Uterus (tissue), 3 donors: ENCODE measurements at regions not wholly inside any gene's neighbourhood (a gene's known extent, or its start where the extent isn't known, plus 50 kb on each side); places are given as distances from the start of the nearest gene placed in this dataset.
"Not testable (repeated sequence)": the region's sequence is repeated elsewhere in the genome, so short reads cannot be mapped to it uniquely, and the experiment has no call there.

ENCODE experiments used
- DNase-seq, 2 donors: peaks; one replicate each; pipeline ENCODE4 v3.0.0-alpha.2; 2019 to 2020
- H3K27ac ChIP-seq, 2 donors: fragments of 200-600 bp; sonication (generic); 1 replicate in 1 of 2; 2 replicates in 1 of 2; pipeline ENCODE4 v1.5.1; 2016 to 2018
- H3K27me3 ChIP-seq, 2 donors: fragments of 200-600 bp; sonication (generic); one replicate each; pipeline ENCODE4 v1.5.1; 2018 to 2019; ENCODE audit warnings: control low read depth in 1 of 2
- H3K36me3 ChIP-seq, 2 donors: fragments of 200-600 bp; sonication (generic); one replicate each; pipeline ENCODE4 v1.5.1; 2019; ENCODE audit warnings: control low read depth in 1 of 2
- H3K4me1 ChIP-seq, 2 donors: fragments of 200-600 bp; sonication (generic); one replicate each; pipeline ENCODE4 v1.5.1; 2018 to 2019; ENCODE audit warnings: control low read depth in 1 of 2
- H3K4me3 ChIP-seq, 2 donors: fragments of 200-600 bp; sonication (generic); 1 replicate in 1 of 2; 2 replicates in 1 of 2; pipeline ENCODE4 v1.5.1; 2018 to 2019; ENCODE audit warnings: mild to moderate bottlenecking in 1 of 2
- H3K9me3 ChIP-seq, 2 donors: fragments of 200-600 bp; sonication (generic); one replicate each; pipeline ENCODE4 v1.5.1; 2019; ENCODE audit warnings: control low read depth in 1 of 2
- CTCF ChIP-seq, 4 experiments: fragments of 200-600 bp in 2 of 4; fragments of 450-650 bp in 2 of 4; sonication (generic) in 2 of 4; IDR thresholded peaks; one replicate each; pipeline ENCODE4 v1.5.1; 2016 to 2019; ENCODE audit warnings: antibody characterized with exemption in 4 of 4, mild to moderate bottlenecking in 2 of 4, moderate library complexity in 1 of 4
- POLR2A ChIP-seq, 2 donors: fragments of 450-650 bp; IDR thresholded peaks; one replicate each; pipeline ENCODE4 v1.6.1; 2016; ENCODE audit warnings: antibody characterized with exemption in 2 of 2, mild to moderate bottlenecking in 1 of 2, moderate library complexity in 1 of 2
- intact Hi-C: fragments of 100-400 bp; cut with DNase I; formaldehyde crosslinking; loops from one replicate; pipeline ENCODE4 v1.15.1; 2023; ENCODE audit warnings: low total_unique reads
- donor health status: DM: yes; HTN: yes; CAD: no.

GRCh38 chr1:157460381-157460780, 91.9 kb downstream of the FCRL5 start:
- intact Hi-C loops, result no loop called here
- no peaks in the 10 kb centered on the region for H3K27me3 ChIP-seq
- TF ChIP-seq POLR2A (IDR thresholded peaks at IDR 0.05) (no peak), CTCF (IDR thresholded peaks at IDR 0.05) (no peak)
- H3K27ac ChIP-seq, result no peak overlapping the region
- no peaks in the 10 kb centered on the region for H3K36me3 ChIP-seq
- no peak overlapping the region for H3K4me3 ChIP-seq
- H3K4me1 ChIP-seq, result no peaks in the 10 kb centered on the region
- no peak for DNase-seq
- no peaks in the 10 kb centered on the region for H3K9me3 ChIP-seq

- H3K4me3 ChIP-seq, result no peak overlapping the region
- no peak for DNase-seq
- no peaks in the 10 kb centered on the region for H3K36me3 ChIP-seq
- TF ChIP-seq POLR2A (IDR thresholded peaks at IDR 0.05) (no peak), CTCF (IDR thresholded peaks at IDR 0.05) (no peak)
- no peaks in the 10 kb centered on the region for H3K4me1 ChIP-seq
- no peaks in the 10 kb centered on the region for H3K27me3 ChIP-seq
- H3K9me3 ChIP-seq, result no peaks in the 10 kb centered on the region
- intact Hi-C loops, result no loop called here
- H3K27ac ChIP-seq, result no peak overlapping the region
Observed at GRCh38 chr1:157457279-157457678, 95.0 kb downstream of the FCRL5 start.

- intact Hi-C loops, result no loop called here
- DNase-seq, result no peak
Observed at GRCh38 chr1:157455318-157455717, 97.0 kb downstream of the FCRL5 start.

GRCh38 chr1:157450106-157450505, 102.2 kb downstream of the FCRL5 start:
- Histone ChIP-seq H3K36me3 (no peaks in the 10 kb centered on the region), H3K27ac (no peak overlapping the region), H3K4me3 (no peak overlapping the region), H3K27me3 (no peaks in the 10 kb centered on the region), H3K9me3 (no peaks in the 10 kb centered on the region), H3K4me1 (no peaks in the 10 kb centered on the region)
- TF ChIP-seq CTCF (IDR thresholded peaks at IDR 0.05) (no peak), POLR2A (IDR thresholded peaks at IDR 0.05) (no peak)
- no peak for DNase-seq
- intact Hi-C loops, result no loop called here

More at GRCh38 chr1:157455318-157455717, 97.0 kb downstream of the FCRL5 start:
- TF ChIP-seq POLR2A (IDR thresholded peaks at IDR 0.05), result no peak
- TF ChIP-seq CTCF (IDR thresholded peaks at IDR 0.05), result no peak
- Histone ChIP-seq H3K36me3 (no peaks in the 10 kb centered on the region), H3K27ac (no peak overlapping the region), H3K4me3 (no peak overlapping the region), H3K9me3 (no peaks in the 10 kb centered on the region), H3K4me1 (no peaks in the 10 kb centered on the region), H3K27me3 (no peaks in the 10 kb centered on the region)

- no peaks in the 10 kb centered on the region for H3K4me1 ChIP-seq
- H3K4me3 ChIP-seq, result no peak overlapping the region
- H3K27me3 ChIP-seq, result no peaks in the 10 kb centered on the region
- DNase-seq, result no peak
- no peaks in the 10 kb centered on the region for H3K36me3 ChIP-seq
- TF ChIP-seq POLR2A (IDR thresholded peaks at IDR 0.05) (no peak), CTCF (IDR thresholded peaks at IDR 0.05) (no peak)
- H3K9me3 ChIP-seq, result no peaks in the 10 kb centered on the region
- intact Hi-C loops, result no loop called here
- H3K27ac ChIP-seq, result no peak overlapping the region
Observed at GRCh38 chr1:157448636-157449035, 103.7 kb downstream of the FCRL5 start.

- H3K27ac ChIP-seq, intact Hi-C loops, H3K4me1 ChIP-seq, H3K4me3 ChIP-seq, DNase-seq, H3K36me3 ChIP-seq, H3K27me3 ChIP-seq, H3K9me3 ChIP-seq: not testable (repeated sequence)
Observed at GRCh38 chr1:157446356-157446755, 106.0 kb downstream of the FCRL5 start.

GRCh38 chr1:157445616-157446140, 106.6 kb downstream of the FCRL5 start:
- H3K27me3 ChIP-seq, H3K4me1 ChIP-seq, H3K27ac ChIP-seq, DNase-seq, H3K9me3 ChIP-seq, H3K36me3 ChIP-seq, intact Hi-C loops, H3K4me3 ChIP-seq: not testable (repeated sequence)
